HG02885 (cell line): ENCODE measurements at regions not wholly inside any gene's neighbourhood (a gene's known extent, or its start where the extent isn't known, plus 50 kb on each side); places are given as distances from the start of the nearest gene placed in this dataset.

Experiments used
- ATAC-seq: cut with Tn5 transposase; IDR thresholded peaks from one replicate; pipeline ENCODE4 v1.9.1; 2021; ENCODE audit warnings: mild to moderate bottlenecking; ENCODE audit not compliant: unreplicated experiment, poor library complexity

DNA sequence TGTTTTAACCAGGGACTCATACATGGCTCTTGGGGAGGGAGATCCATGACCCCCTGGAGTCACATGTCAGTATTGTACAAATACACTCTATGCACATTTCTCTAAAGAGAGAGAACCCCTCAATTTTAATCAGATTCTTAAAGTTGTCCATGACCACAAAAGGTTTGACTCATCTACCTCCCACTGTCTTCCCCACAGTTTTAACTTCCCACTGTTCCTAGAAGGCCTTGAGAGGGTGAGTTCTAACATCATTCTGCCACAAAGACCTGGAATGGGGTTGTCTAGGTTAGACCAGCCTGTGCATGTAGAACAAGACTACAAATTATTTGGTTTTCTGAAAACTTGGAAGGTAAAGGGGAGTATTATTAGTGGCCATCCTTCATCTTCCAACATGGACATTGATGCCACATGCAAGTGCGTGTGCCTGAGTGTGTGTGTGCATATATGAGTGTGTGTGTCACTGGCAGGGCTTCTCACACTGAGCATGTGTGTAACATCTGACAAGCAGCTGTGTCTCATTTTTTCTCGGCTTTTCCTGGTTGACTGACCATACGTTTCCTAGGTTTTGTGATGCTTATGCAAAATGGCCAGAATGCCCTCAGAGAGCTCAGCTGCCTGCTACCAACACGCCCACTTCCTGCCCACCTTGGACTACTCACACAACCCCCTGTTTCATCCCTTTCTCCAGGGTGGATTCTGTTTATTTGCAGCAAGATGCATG, 94.6 kb upstream of the LGALSL start:
- ATAC-seq, result no peak

DNA sequence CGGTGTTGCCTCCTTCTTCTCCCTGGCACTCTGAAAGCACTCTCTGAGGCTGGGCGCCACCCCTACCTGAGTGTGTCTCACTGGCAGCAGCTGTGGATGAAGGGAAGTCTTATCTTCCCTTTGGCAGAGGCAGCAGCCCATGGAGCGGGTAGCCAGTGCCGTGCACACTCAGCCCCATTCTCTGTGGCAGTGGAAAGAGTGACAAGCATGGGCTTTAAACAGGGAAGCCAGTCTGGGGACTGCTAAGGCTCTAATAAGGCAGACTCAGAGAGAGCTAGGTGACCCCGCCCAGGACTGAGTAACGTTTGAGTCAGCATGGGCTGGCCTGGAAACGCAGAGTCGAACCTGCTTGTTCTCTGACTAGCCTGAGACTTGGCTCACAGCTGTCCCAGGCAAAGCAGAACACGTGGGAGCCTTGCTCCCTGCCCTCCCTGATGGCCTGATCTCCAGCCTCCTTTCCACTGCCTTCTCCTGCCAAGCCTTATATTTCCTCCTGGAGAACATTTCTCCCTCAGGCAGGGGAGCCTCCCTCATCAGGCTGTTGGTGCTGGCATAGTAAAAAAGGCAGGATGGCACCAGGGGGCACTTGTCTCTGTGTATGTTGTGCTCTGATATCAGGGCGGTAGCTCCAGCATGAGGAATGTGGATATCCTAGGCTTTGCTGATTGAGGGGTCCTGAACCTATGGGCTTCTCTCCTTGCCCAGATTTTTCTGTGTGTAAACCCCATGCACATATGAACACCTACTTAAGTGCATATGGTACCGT, 93.9 kb upstream of the LGALSL start:
- ATAC-seq, result peak; percentile 93

DNA sequence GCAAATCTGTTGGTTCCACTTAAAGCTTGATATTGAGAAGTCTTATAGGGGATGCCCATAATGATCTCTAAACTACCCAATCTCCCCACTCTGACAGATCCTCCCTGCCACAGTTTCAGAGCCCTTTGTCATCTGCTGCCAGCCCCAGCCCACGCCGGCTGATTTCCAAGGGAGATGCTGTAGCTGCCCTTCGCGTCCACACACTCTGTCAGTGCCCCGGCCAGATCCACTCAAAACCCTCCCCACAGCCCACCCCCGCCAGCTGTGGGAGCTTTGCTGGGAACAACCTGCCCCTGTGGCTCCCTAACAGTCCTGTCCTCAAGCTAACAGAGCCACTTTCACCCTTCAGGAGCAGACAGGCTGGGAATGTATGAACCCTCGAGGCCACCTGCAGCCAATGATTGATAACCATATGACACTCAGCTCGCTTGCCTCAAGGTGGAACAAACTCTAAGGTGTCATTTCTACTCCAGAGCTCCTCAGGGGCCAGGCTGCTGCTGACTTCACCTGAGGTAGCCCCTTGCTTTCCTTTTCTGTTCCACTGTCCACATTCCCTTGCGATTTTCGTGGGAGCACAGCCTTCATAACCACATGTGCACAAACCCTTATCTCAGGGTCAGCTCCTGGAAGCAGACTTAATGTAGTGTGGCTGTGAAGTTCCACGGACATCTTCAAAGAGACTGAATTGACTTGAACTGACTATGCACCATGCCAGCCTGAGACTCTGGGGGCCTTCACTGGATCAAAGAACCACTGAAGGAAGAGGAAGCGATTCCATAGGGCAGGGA, 92.6 kb upstream of the LGALSL start:
- no peak for ATAC-seq

DNA sequence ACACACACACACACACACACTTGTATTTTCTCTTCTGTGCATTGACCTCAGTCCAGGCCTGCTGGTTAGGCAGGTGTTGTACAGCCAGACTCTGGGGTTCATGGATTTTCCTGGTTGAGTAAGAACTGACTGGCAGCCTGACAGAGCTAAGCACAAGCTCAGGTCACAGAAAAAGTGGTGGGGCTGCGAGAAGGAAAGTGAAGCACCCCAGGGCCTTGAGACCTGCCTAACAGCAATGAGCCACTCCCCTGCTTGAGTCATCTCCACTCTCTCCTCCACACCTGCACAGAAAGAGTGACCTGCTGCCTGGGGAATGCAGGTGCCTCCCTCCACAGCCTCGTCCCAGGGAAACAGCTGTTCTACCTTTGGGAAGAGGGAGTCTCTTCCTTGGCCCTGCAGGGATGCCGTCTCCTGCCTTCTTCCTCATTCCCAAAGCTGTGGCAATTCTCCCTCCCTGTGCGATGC, 91.4 kb upstream of the LGALSL start:
- no peak for ATAC-seq

DNA sequence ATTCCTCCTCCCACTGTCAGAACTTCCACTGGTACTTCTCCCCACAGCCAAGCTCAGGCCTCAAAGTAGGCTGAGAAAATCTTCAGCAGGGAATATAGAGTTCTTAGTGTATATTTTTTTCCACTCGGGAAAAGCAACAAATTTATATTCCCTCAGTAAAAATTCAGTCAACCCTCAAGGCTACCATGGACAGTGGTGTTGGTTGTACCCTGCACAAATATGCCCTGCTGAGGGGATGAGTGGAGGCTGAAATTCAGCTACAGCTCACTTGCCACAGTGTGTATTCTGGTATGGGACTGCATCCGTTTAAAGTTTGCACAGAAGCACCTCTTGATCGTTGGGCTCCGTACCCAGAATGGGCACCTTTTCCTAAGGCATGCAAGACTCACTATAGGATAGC, 90.8 kb upstream of the LGALSL start:
- ATAC-seq, result no peak

DNA sequence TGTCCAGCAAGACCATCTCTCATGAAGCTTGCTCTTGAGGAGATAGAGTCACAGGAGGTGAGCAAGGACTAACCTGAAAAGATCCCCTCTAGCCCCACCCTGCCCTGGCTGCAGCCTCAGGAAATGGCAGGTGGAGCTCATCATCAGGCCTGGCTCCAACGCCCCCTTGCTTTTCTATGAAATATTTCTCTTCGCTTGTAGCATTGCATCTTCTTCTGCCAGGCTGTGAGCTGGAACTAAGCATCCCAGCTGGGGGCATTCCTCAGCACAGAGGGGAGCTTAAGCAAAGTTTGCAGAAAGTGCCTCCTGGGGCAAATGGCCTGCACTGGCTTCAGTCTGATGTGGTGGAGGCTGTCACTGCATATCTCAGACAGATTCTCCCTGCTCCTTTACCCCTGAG, 90.1 kb upstream of the LGALSL start:
- ATAC-seq, result no peak

DNA sequence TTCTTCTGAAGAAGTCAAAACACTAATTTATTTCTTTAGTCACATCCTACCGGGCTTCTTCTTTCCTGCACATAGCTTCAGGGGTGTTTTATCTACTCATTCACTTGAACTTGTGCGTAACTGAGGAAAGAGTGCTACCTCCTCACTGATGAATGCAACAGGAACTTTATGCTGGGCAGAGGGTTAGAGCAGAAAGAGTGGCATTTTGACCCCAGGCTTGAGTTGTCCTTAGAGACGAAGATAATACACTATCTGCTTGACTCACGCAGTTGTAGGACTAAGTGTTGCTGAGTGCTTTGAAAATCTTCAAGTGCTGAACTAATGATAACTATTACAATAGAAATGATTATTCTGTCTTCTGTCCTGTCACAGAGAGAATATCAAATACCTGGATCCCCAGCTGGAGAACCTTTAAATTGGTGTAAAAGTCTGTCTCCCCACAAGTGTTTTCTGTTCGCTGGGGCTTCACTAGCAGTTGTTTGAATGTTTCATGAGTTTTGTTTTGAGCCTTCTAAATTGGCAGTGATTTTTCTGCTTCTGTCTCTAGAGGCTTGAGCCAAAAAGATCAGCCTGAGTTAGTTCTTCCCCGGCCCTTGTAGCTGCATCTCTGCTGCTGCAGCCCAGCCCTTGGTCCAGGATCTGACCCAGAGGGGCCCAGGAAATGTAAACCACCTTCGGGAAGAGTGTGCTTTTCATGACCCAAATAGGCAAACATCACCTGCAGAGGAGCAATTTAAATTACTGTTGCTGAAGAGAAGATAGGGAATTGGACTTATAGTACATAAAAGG, 86.3 kb upstream of the LGALSL start:
- ATAC-seq, result no peak

DNA sequence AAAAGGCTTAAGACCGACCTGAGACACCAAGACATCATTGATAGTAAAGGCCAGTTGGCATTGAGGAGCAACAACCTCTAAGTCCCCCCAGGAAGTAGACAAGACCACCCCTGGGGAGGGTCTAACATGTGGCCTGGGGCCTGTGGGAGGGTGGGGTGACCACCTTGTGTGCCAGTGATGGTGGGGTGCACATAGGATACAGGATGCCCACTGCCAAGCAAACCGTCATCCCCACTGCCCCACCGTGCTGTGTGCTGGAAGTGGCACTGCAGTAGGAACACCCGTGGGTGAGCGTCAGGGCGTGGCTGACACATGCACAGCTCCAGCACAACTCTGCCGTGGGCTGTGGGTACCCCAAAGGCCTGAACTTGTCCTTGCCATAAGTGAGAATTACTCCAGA, 84.3 kb upstream of the LGALSL start:
- no peak for ATAC-seq

DNA sequence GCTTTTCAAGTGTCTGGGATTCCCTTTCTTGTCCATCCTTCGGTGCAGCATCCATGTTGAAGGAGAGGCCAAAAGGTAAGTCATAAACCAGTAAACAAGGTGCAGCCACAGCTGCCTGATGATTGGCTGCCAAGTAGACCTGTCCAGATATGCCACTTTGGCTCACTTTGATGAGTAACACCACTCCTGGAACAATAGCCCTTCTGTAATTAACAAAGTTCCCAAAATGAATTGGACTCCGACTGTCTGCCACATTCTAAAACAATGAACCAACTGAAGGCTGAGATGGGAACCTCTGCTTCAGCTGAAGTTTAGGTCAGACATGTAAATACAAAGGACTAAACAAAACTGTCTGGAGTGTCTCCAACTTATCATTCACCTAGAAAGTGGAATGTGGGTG, 82.2 kb upstream of the LGALSL start:
- ATAC-seq, result no peak

DNA sequence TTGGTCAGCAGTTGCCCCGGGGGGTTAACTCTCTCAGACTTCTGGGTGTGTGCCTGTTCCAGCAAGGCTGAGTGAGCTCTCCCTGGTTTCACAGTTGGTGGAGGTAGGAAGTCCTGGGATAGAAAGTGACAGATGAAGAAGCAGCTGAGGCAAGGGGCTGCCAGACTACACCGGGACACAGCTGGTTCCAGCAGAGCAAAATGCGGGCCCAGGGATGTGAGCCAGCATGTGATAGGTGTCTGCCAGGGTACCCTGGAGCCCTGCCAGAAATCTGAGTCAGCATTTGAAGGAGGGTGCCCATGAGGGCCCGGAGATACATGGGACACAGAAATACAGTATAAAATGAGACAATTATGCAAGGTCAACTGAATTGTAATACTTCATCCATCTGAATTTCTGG, 79.3 kb upstream of the LGALSL start:
- no peak for ATAC-seq

DNA sequence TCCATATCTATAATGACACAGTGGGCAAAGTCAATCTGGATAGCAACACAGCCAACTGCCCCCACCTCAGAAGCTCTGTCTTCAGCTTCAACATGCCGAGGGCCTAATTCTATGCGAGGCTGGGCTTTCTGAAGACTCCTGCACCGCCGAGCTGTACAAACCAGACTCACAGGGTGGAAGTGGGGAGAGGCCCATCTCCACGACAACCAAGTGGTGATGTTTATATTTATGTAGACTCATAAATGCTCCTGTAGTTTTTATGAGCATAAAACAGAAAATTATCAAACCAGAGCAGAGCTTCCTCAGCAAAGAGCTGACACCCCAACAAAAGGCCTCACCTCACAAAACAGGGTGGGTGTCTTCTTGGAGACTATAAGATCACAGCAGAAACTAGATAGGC, 77.0 kb upstream of the LGALSL start:
- no peak for ATAC-seq

DNA sequence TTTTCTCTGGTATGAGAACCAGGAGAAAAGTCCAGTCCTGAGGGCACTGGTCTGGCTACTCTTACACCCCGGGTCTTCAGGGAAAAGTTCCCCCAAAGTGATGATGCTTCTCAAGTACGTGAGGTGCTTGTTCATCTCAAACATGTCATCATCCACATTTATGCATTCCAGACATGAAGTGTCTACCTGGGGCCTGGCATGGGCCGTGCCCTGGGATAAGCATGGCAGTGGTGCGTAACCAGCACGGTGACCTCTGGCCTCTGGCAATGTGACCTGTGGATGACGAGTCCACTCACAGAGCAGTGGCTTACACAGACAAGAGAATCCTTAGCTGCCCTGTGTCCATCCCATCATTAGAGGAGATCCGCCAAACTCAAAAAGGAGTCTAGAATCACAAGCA, 74.8 kb upstream of the LGALSL start:
- ATAC-seq, result no peak

DNA sequence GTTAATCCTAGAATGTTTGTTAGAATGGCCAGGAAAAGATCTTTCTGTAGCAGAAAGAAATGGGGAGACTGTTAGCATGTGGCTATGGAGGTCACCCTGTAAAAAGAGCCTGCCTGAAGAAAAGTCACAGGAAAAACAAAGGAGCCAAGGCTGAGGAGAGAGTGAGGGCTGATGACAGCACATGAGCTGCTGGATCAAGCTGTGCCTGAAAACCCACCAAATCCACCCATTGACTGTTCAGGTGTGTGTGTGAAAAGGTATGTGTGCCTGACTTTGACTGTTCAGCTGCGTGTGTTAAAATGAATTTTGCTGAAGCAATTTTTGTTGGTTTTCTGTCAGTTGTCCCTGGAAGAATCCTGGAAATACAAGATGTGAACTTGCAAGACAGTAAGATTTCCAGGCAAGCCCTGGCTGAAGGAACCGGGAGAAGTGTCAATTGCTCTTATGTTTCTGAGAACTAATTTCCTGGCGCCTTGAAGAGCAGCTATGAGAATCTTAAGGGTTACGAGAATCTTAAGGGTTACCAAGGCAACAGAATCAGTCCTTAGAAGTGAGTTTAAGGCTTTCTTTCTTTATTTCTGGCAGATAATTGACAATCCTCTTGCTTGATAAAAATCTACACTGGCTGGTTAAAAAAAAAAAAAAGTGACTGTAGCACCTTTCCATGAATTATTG, 73.0 kb upstream of the LGALSL start:
- no peak for ATAC-seq

DNA sequence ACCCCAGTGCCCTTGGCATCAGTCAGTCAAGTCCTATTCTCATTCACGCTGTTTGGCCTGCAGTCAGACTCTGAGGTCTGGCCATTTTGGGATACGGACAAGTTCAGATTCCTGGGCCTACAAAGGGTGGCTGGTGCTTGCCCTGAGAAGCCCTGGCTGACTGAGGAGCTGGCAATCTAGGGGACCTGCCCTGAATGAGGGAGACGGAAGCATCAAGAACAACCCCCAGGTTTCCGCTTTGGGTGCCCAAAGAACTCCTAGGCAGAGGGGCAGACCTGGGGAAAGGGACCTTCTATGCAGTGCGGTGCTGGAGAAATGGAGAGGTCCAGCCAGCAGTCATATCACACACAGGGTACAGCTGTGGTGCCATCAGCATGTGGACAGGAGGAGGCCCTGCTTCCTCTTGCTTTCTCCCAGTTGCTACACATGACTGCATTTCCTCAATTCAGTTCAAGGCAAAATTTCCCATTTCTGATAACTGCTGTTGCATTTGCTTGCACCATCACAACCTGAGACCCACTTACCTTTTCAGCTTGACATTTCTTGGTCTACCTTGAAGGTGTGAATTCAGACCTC, 70.9 kb upstream of the LGALSL start:
- no peak for ATAC-seq

DNA sequence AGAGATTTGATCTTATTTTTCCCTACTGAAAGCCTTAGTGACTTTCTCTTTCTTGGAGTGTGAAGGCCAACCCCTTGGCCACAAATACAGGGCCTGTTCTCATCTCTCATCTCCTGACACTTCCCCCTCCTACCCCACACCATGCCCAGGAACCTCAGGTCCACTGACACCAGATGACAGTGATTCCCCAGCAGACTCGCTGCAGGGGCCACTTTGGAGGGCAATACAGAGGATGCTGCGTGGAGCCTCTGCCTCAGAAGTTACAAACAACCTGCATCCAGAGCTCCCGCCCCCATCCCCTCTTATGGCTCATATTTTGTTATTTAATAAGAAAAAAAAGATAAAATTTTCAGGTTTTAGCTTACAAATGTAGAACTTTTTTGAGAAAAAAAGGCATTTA, 70.1 kb upstream of the LGALSL start:
- no peak for ATAC-seq

DNA sequence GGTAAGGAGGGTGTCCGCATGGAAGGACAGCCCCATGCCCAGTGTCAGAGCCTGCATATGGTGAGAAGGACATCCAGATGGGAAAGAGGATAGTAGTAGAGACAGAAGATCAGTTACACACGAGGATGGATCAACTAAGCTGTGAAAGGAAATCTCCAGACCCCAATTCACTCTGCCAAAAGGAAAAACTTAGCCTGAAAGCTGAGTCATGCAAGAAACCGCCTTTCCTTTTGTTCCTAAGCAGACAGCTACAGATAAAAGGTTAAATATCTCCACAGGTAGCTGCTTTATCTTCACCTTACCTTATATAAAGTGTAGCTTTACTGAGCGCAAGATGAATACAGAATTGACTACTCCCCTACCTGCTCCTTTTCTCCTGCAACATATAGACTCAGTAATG, 67.3 kb upstream of the LGALSL start:
- ATAC-seq, result no peak

DNA sequence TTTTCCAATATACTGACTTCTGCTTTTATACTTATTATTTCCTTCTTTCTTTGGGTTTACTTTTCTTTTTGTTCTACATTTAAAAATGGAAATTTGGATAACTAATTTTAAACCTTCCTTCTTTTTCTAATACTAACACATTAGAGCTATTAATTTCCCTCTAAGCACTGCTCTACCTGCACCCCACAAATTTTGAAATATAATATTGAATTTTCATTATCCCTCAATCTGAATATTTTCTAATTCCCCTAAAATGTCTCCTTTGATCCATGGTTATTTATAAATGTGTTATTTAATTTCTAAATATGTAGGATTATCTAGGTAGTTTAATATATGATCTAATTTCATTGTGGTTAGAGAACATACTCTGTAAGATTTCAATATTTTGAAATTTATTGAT, 63.4 kb upstream of the LGALSL start:
- no peak for ATAC-seq

DNA sequence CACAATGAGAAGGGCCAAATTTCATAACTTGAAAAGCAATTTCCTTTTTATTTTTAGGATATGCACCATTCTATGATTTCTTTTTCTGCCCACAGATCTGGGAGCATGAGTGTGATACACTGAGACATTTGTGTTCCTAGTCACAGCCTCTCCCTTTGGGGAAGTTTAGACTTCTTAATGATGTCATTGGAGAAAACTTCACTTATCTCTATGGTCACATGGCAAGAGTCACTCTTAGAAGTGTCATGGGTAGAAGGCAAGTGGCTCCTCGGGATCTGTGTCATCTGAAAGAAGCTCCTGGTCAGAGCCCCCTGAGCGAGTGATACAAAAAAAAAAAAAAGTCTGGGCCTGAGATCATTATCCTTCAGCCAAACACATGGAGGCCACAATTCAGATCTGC, 62.5 kb upstream of the LGALSL start:
- no peak for ATAC-seq

DNA sequence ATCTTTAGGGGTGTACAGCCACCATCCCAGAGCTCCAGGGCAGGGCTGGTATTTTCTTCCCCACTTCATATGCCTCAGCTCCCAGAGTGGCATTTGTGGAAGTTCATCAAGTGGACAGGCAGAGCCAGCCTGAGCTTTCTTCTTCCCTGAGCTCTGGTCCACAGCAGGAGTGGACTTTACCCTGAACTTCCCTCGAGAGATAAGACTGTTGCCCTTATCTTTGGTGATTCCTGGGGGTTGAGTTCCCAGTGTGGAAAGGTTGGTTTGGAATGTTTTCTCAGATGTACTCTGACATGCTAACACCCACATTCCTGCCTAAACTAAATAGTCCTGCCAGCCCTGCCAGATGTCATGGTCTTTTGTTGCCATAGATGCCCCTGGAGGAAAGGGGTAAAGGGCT, 62.0 kb upstream of the LGALSL start:
- no peak for ATAC-seq

DNA sequence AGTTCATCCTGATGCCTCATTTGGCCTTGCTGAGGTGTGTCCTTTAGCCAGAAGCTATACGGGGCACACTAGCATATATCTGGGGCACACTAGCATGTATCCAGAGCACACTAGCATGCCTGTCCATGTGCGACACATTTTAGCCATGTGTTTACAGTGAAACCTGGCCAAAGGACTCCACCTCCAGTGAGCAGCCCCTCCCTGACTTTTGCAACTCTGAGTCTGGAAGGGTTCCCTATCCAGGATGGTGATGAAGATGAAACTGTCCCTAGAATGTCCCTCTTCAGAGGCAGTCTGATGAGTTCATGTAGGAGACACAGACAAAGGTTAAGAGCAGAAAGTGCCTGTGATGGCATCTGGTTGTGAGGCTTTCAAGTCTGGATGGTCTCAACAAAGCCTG, 61.4 kb upstream of the LGALSL start:
- ATAC-seq, result no peak
